Fibroblast of skin of right quadriceps (primary cell): ENCODE measurements at regions not wholly inside any gene's neighbourhood (a gene's known extent, or its start where the extent isn't known, plus 50 kb on each side); places are given as distances from the start of the nearest gene placed in this dataset.
A peak's percentile ranks its signal among the peaks of the same experiment; 100 is the strongest.

Source experiments
- DNase-seq: peaks from one replicate; pipeline ENCODE4 v3.0.0-alpha.2; 2013

- no peak for DNase-seq
Observed at GRCh38 chr1:232682248-232682647, 52.3 kb upstream of the SIPA1L2 start.

- DNase-seq, result peak; percentile 20
Observed at GRCh38 chr1:232684371-232685105, 54.6 kb upstream of the SIPA1L2 start.

- no peak for DNase-seq
Observed at GRCh38 chr1:232686346-232686745, 56.4 kb upstream of the SIPA1L2 start.

GRCh38 chr1:232687304-232687703 is 57.4 kb upstream of the SIPA1L2 start:
- no peak for DNase-seq

GRCh38 chr1:232687728-232688127 is 57.8 kb upstream of the SIPA1L2 start:
- no peak for DNase-seq

GRCh38 chr1:232688398-232688797 is 58.5 kb upstream of the SIPA1L2 start:
- no peak for DNase-seq

- DNase-seq, result no peak
Observed at GRCh38 chr1:232689711-232690110, 59.8 kb upstream of the SIPA1L2 start.

- peak; percentile 63 for DNase-seq
Observed at GRCh38 chr1:232690285-232690935, 60.5 kb upstream of the SIPA1L2 start.

- DNase-seq, result no peak
Observed at GRCh38 chr1:232694475-232694874, 64.5 kb upstream of the SIPA1L2 start.

- DNase-seq, result no peak
Observed at GRCh38 chr1:232695621-232696385, 65.9 kb upstream of the SIPA1L2 start.

- no peak for DNase-seq
Observed at GRCh38 chr1:232696466-232696865, 66.5 kb upstream of the SIPA1L2 start.

- DNase-seq, result no peak
Observed at GRCh38 chr1:232697187-232697822, 67.4 kb upstream of the SIPA1L2 start.

GRCh38 chr1:232699814-232700213 is 69.9 kb upstream of the SIPA1L2 start:
- no peak for DNase-seq

- no peak for DNase-seq
Observed at GRCh38 chr1:232702911-232703310, 73.0 kb upstream of the SIPA1L2 start.

- no peak for DNase-seq
Observed at GRCh38 chr1:232704256-232704655, 74.3 kb upstream of the SIPA1L2 start.

GRCh38 chr1:232704694-232705680 is 75.1 kb upstream of the SIPA1L2 start:
- peak; percentile 87 for DNase-seq

- DNase-seq, result no peak
Observed at GRCh38 chr1:232705815-232706575, 76.1 kb upstream of the SIPA1L2 start.

GRCh38 chr1:232707142-232707541 is 77.2 kb upstream of the SIPA1L2 start:
- no peak for DNase-seq

- DNase-seq, result peak; percentile 30
Observed at GRCh38 chr1:232709386-232709785, 79.5 kb upstream of the SIPA1L2 start.

- no peak for DNase-seq
Observed at GRCh38 chr1:232711996-232712395, 82.1 kb upstream of the SIPA1L2 start.

GRCh38 chr1:232713785-232714184 is 83.9 kb upstream of the SIPA1L2 start:
- DNase-seq, result no peak
